ENCODE measurements at regions not wholly inside any gene's neighbourhood (a gene's known extent, or its start where the extent isn't known, plus 50 kb on each side); places are given as distances from the start of the nearest gene placed in this dataset.

DNA sequence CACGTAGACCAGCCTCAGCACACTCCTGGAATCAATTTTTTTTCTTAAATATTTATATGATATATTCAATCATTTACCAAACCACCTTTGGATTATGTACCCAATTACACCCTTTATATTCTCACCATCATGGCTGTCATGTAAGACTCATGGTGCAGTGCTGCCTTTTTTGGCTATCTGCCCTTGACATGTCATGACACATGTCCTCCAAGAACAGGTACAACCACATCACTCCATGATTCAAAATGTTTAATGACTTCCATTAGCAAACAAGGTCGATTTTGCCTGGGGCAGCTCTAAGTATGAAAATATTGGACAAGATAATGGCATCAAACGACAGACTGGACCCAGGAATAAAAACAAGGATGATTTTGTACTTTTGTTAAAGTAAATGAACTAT, 861.1 kb upstream of the ADAMTS5 start:
- in situ Hi-C loops (cut with HindIII; ENCODE audit: low sequenced_read_pairs) = no loop called here
- TF ChIP-seq, protein P1, sequence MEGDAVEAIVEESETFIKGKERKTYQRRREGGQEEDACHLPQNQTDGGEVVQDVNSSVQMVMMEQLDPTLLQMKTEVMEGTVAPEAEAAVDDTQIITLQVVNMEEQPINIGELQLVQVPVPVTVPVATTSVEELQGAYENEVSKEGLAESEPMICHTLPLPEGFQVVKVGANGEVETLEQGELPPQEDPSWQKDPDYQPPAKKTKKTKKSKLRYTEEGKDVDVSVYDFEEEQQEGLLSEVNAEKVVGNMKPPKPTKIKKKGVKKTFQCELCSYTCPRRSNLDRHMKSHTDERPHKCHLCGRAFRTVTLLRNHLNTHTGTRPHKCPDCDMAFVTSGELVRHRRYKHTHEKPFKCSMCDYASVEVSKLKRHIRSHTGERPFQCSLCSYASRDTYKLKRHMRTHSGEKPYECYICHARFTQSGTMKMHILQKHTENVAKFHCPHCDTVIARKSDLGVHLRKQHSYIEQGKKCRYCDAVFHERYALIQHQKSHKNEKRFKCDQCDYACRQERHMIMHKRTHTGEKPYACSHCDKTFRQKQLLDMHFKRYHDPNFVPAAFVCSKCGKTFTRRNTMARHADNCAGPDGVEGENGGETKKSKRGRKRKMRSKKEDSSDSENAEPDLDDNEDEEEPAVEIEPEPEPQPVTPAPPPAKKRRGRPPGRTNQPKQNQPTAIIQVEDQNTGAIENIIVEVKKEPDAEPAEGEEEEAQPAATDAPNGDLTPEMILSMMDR (IDR thresholded peaks at IDR 0.05; ENCODE audit: low read depth, low read length, missing control alignments) = no peak
- H3K4me3 ChIP-seq (ENCODE audit: low read depth, low read length) = no peak overlapping the region
- DNase-seq (ENCODE audit: low read depth) = no peak

DNA sequence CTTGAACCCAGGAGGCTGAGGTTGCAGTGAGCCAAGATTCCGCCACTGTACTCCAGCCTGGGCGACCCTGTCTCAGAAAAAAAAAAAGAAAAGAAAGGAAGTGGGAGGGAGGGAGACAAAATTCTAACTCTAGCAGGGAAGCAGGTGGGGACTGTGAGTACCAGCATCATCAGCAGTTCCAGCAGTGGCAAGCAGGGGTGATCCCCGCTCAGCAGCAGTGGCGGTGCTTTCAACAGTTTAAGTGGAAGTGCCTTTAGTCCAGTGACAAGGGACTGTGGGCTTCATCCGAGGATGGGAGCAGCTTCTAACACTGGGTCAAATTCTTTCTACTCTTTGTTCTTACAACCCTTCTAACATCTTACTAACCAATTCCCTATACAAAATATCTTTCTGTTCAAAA, 858.1 kb upstream of the ADAMTS5 start:
- H3K4me3 ChIP-seq (ENCODE audit: low read depth, low read length) = no peak overlapping the region
- DNase-seq (ENCODE audit: low read depth) = no peak
- TF ChIP-seq, protein P1 (IDR thresholded peaks at IDR 0.05; ENCODE audit: low read depth, low read length, missing control alignments) = no peak
- in situ Hi-C loops (cut with HindIII; ENCODE audit: low sequenced_read_pairs) = no loop called here

GRCh38 chr21:27823652-27824201, 856.8 kb upstream of the ADAMTS5 start:
- in situ Hi-C loops (cut with HindIII; ENCODE audit: low sequenced_read_pairs) = no loop called here
- TF ChIP-seq, protein P1 (IDR thresholded peaks at IDR 0.05; ENCODE audit: low read depth, low read length, missing control alignments) = no peak
- no peak for DNase-seq (ENCODE audit: low read depth)
- no peak overlapping the region for H3K4me3 ChIP-seq (ENCODE audit: low read depth, low read length)

GRCh38 chr21:27820342-27820741, 853.5 kb upstream of the ADAMTS5 start:
- no peak for DNase-seq (ENCODE audit: low read depth)
- in situ Hi-C loops (cut with HindIII; ENCODE audit: low sequenced_read_pairs) = no loop called here
- H3K4me3 ChIP-seq (ENCODE audit: low read depth, low read length) = no peak overlapping the region
- TF ChIP-seq, protein P1 (IDR thresholded peaks at IDR 0.05; ENCODE audit: low read depth, low read length, missing control alignments) = no peak

- TF ChIP-seq, protein P1 (IDR thresholded peaks at IDR 0.05; ENCODE audit: low read depth, low read length, missing control alignments) = no peak
Measured at GRCh38 chr21:27819299-27819698, 852.4 kb upstream of the ADAMTS5 start.

GRCh38 chr21:27818847-27819246, 852.0 kb upstream of the ADAMTS5 start:
- in situ Hi-C loops (cut with HindIII; ENCODE audit: low sequenced_read_pairs) = no loop called here
- no peak overlapping the region for H3K4me3 ChIP-seq (ENCODE audit: low read depth, low read length)
- TF ChIP-seq, protein P1 (IDR thresholded peaks at IDR 0.05; ENCODE audit: low read depth, low read length, missing control alignments) = no peak
- no peak for DNase-seq (ENCODE audit: low read depth)

More at GRCh38 chr21:27819299-27819698, 852.4 kb upstream of the ADAMTS5 start:
- in situ Hi-C loops (cut with HindIII; ENCODE audit: low sequenced_read_pairs) = no loop called here
- DNase-seq (ENCODE audit: low read depth) = no peak
- H3K4me3 ChIP-seq (ENCODE audit: low read depth, low read length) = no peak overlapping the region

All from astrocyte of the cerebellum (primary cell).